B cell (primary cell): ENCODE measurements at regions not wholly inside any gene's neighbourhood (a gene's known extent, or its start where the extent isn't known, plus 50 kb on each side); places are given as distances from the start of the nearest gene placed in this dataset.

Experiments
- ATAC-seq: fragments of 200-7000 bp; cut with Tn5 transposase; one replicate; pipeline ENCODE4 v1.10.0; 2021; ENCODE audit warnings: low read depth, mild to moderate bottlenecking, moderate number of reproducible peaks, moderate library complexity
- CTCF ChIA-PET: fragments of 350-600 bp; sonication (Branson Sonifier 250); formaldehyde crosslinking; loops from one replicate; lab custom pipeline; 2021; ENCODE audit warnings: antibody characterized with exemption, inconsistent platforms; lab: Charles Lee
- POLR2A ChIA-PET: fragments of 350-600 bp; sonication (Branson Sonifier 250); formaldehyde crosslinking; loops from one replicate; lab custom pipeline; 2021; ENCODE audit warnings: antibody characterized with exemption; lab: Charles Lee
- DNase-seq: peaks from one replicate; pipeline ENCODE4 v3.0.0; 2013
- H2AFZ ChIP-seq: 2 replicates; pipeline ENCODE4 v1.6.1; 2012; ENCODE audit warnings: mild to moderate bottlenecking, low read depth, low read length; ENCODE audit not compliant: insufficient read depth, poor library complexity, severe bottlenecking
- H3K27ac ChIP-seq, 2 donors: 1 replicate in 1 of 2; 2 replicates in 1 of 2; pipeline ENCODE4 v1.5.1; 2012 to 2013; ENCODE audit warnings: low read length in 2 of 2, mild to moderate bottlenecking in 2 of 2, moderate library complexity in 1 of 2
- H3K27me3 ChIP-seq, 4 experiments: fragments of 200-600 bp in 1 of 4; sonication (generic) in 1 of 4; replicated peaks in 1 of 4; 1 replicate in 2 of 4; 2 replicates in 2 of 4; pipeline versions ENCODE4 v1.6.1 to v1.7.0; 2013 to 2016; ENCODE audit warnings: low read length in 3 of 4, mild to moderate bottlenecking in 2 of 4, mixed read lengths in 1 of 4, moderate library complexity in 1 of 4; ENCODE audit not compliant: insufficient read depth in 4 of 4, control insufficient read depth in 3 of 4; ENCODE audit errors: control extremely low read depth in 1 of 4
- H3K36me3 ChIP-seq, 2 experiments: replicated peaks in 1 of 2; 1 replicate in 1 of 2; 2 replicates in 1 of 2; pipeline versions ENCODE4 v1.6.1 to v1.7.1; 2013; ENCODE audit warnings: low read length in 1 of 2; ENCODE audit not compliant: insufficient read depth in 2 of 2, control insufficient read depth in 1 of 2; ENCODE audit errors: control extremely low read depth in 1 of 2, extremely low read depth in 1 of 2
- H3K4me1 ChIP-seq, 2 donors: fragments of 200-600 bp in 1 of 2; sonication (generic) in 1 of 2; 1 replicate in 1 of 2; 2 replicates in 1 of 2; pipeline versions ENCODE4 v1.5.1 to v1.6.1; 2013 to 2017; ENCODE audit warnings: low read length in 2 of 2; ENCODE audit not compliant: control insufficient read depth in 2 of 2, insufficient read depth in 2 of 2
- H3K4me2 ChIP-seq: replicated peaks from 2 replicates; pipeline ENCODE3; 2012; ENCODE audit warnings: mild to moderate bottlenecking, low read depth, low read length; ENCODE audit not compliant: poor library complexity, severe bottlenecking
- H3K4me3 ChIP-seq, 5 experiments: fragments of 200-600 bp in 1 of 5; sonication (generic) in 1 of 5; 1 replicate in 3 of 5; 2 replicates in 2 of 5; pipeline versions ENCODE4 v1.5.1 to v1.7.0; 2011 to 2016; ENCODE audit warnings: low read length in 4 of 5, mild to moderate bottlenecking in 4 of 5, low read depth in 2 of 5, control low read depth in 1 of 5, moderate library complexity in 1 of 5; ENCODE audit not compliant: insufficient read depth in 1 of 5; ENCODE audit errors: control extremely low read depth in 1 of 5, extremely low read depth in 1 of 5
- H3K79me2 ChIP-seq: fragments of 200-600 bp; sonication (generic); one replicate; pipeline ENCODE4 v1.6.0; 2016; ENCODE audit warnings: low read length; ENCODE audit not compliant: control insufficient read depth, insufficient read depth
- H3K9ac ChIP-seq: fragments of 200-600 bp; sonication (generic); 2 replicates; pipeline ENCODE4 v1.6.1; 2017; ENCODE audit warnings: mild to moderate bottlenecking, low read length, moderate library complexity
- H3K9me3 ChIP-seq, 3 donors: one replicate each; pipeline versions ENCODE4 v1.6.1 to v1.7.1; 2013; ENCODE audit warnings: low read length in 2 of 3; ENCODE audit not compliant: control insufficient read depth in 2 of 3, insufficient read depth in 1 of 3; ENCODE audit errors: control extremely low read depth in 1 of 3
- H4K20me1 ChIP-seq: 2 replicates; pipeline ENCODE4 v1.6.0; 2012; ENCODE audit warnings: mild to moderate bottlenecking, low read length; ENCODE audit not compliant: insufficient read depth, control insufficient read depth, poor library complexity, severe bottlenecking
- H3K27ac Mint-ChIP-seq: one replicate; pipeline ENCODE4 v1.8.0; 2021; ENCODE audit warnings: mixed read lengths
- H3K27me3 Mint-ChIP-seq: one replicate; pipeline ENCODE4 v1.8.0; 2021; ENCODE audit warnings: mixed read lengths
- H3K4me1 Mint-ChIP-seq: one replicate; pipeline ENCODE4 v1.8.0; 2021; ENCODE audit warnings: mixed read lengths
- H3K4me3 Mint-ChIP-seq: one replicate; pipeline ENCODE4 v1.8.0; 2021; ENCODE audit warnings: mixed read lengths
- H3K9me3 Mint-ChIP-seq: one replicate; pipeline ENCODE4 v1.8.0; 2022; ENCODE audit warnings: mixed read lengths; ENCODE audit not compliant: insufficient read depth
- EZH2 ChIP-seq: IDR thresholded peaks from 2 replicates; pipeline ENCODE4 v1.6.1; 2012; ENCODE audit warnings: borderline replicate concordance, low read depth, mild to moderate bottlenecking, moderate library complexity, low read length; ENCODE audit not compliant: insufficient read depth, poor library complexity, severe bottlenecking
- WGBS: methylation state at CpG from one replicate; pipeline ENCODE4 v1.1.5; 2013; ENCODE audit warnings: missing lambda C conversion rate; ENCODE audit not compliant: insufficient coverage; 5-methylcytosine and 5-hydroxymethylcytosine counted together
- intact Hi-C: fragments of 100-400 bp; cut with micrococcal nuclease; formaldehyde crosslinking; loops from one replicate; pipeline ENCODE4 v1.10.0; 2022
- TF ChIP-seq, protein P1 (sequence below): fragments of 200-600 bp; IDR thresholded peaks from one replicate; pipeline ENCODE4 v1.8.0; 2022; ENCODE audit warnings: antibody characterized with exemption, mild to moderate bottlenecking

DNA sequence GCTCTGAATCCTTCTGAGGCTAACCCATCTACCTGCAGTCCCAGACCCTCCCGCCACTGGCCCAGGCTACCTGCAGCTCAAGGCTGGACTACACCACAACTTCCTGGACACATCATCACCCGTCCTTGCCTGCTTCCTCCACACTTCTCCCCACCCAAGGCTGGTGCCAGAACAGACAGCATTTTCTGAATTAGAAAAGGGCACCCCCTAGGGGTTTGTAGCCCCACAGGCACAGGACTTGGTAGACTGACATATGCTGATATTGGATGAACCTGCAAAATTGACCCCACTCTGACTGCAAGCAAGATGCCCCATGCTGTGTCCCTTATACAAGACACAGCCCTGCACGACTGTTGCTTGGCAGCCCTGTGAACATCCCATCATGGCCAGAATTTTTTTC is 271.5 kb upstream of the C16orf82 start:
- peaks cover 0 to 5% (median 2%) of the 10 kb centered on the region in 4 experiments for H3K27me3 ChIP-seq
- no peak overlapping the region for H3K4me3 ChIP-seq
- peaks cover 0 to 7% (median 0%) of the 10 kb centered on the region in 3 donors for H3K9me3 ChIP-seq
- ATAC-seq (no peak), DNase-seq (no peak)
- Mint-ChIP-seq H3K4me3 (no peak overlapping the region), H3K4me1 (no peaks in the 10 kb centered on the region), H3K9me3 (no peaks in the 10 kb centered on the region), H3K27ac (no peak overlapping the region), H3K27me3 (peaks cover 30% of the 10 kb centered on the region)
- POLR2A ChIA-PET: no interaction called here
- no peaks in the 10 kb centered on the region for H3K79me2 ChIP-seq
- CTCF ChIA-PET: no interaction called here
- intact Hi-C loops: no loop called here
- H3K4me1 ChIP-seq: no peaks in the 10 kb centered on the region
- H3K27ac ChIP-seq: no peak overlapping the region
- H3K4me2 ChIP-seq: no peak overlapping the region
- no peak overlapping the region for H3K9ac ChIP-seq
- no peaks in the 10 kb centered on the region for H3K36me3 ChIP-seq
- TF ChIP-seq, protein P1, sequence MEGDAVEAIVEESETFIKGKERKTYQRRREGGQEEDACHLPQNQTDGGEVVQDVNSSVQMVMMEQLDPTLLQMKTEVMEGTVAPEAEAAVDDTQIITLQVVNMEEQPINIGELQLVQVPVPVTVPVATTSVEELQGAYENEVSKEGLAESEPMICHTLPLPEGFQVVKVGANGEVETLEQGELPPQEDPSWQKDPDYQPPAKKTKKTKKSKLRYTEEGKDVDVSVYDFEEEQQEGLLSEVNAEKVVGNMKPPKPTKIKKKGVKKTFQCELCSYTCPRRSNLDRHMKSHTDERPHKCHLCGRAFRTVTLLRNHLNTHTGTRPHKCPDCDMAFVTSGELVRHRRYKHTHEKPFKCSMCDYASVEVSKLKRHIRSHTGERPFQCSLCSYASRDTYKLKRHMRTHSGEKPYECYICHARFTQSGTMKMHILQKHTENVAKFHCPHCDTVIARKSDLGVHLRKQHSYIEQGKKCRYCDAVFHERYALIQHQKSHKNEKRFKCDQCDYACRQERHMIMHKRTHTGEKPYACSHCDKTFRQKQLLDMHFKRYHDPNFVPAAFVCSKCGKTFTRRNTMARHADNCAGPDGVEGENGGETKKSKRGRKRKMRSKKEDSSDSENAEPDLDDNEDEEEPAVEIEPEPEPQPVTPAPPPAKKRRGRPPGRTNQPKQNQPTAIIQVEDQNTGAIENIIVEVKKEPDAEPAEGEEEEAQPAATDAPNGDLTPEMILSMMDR: no peak
- TF ChIP-seq EZH2: no peak
- 23% methylated on average over 3 of the region's 3 CpGs for WGBS
- no peaks in the 10 kb centered on the region for H4K20me1 ChIP-seq
- no peak overlapping the region for H2AFZ ChIP-seq

DNA sequence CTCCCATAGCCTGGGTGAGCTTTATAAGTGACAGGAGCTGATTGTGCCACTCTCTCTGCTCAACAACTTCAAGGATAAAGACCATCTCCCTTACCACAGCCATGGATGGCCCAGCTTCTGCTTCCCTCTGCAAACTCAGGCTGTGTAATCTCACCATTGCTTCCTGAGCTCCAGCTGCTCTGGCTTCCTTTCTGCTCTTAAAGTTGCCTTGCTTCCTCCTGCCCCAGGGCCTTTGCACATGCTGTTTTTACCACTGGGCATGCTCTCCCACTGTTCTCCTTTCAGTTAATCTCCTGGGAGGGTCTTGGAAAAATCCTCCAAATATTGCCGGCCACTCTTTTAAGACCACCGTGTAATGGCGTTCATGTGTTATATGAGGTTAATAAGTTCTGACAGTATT is 265.1 kb upstream of the C16orf82 start:
- no peak overlapping the region for H2AFZ ChIP-seq
- no peak overlapping the region for H3K27ac Mint-ChIP-seq
- intact Hi-C loops: no loop called here
- ChIA-PET POLR2A (no interaction called here), CTCF (no interaction called here)
- H3K9ac ChIP-seq: no peak overlapping the region
- DNase-seq (no peak), ATAC-seq (no peak)
- H3K79me2 ChIP-seq: no peaks in the 10 kb centered on the region
- H3K4me1 Mint-ChIP-seq: no peaks in the 10 kb centered on the region
- no peaks in the 10 kb centered on the region for H4K20me1 ChIP-seq
- no peak overlapping the region for H3K4me2 ChIP-seq
- peaks cover 21% of the 10 kb centered on the region for H3K27me3 Mint-ChIP-seq
- no peaks in the 10 kb centered on the region for H3K9me3 Mint-ChIP-seq
- no peaks in the 10 kb centered on the region for H3K4me1 ChIP-seq
- H3K9me3 ChIP-seq: peaks cover 0 to 6% (median 0%) of the 10 kb centered on the region in 3 donors
- H3K4me3 ChIP-seq: no peak overlapping the region
- no peak overlapping the region for H3K4me3 Mint-ChIP-seq
- no peaks in the 10 kb centered on the region for H3K27me3 ChIP-seq
- no peak overlapping the region for H3K27ac ChIP-seq
- WGBS: no CpG with 5 or more reads among the region's 3 CpGs
- TF ChIP-seq, protein P1: no peak
- no peak for TF ChIP-seq EZH2
- H3K36me3 ChIP-seq: no peaks in the 10 kb centered on the region
